ENCODE measurements at regions not wholly inside any gene's neighbourhood (a gene's known extent, or its start where the extent isn't known, plus 50 kb on each side); places are given as distances from the start of the nearest gene placed in this dataset.
A peak's percentile ranks its signal among the peaks of the same experiment; 100 is the strongest.

GRCh38 chr12:40602562-40602961 lies 89.7 kb upstream of the CNTN1 start:
- Histone ChIP-seq H3K27me3 (replicated peaks) (no peaks in the 10 kb centered on the region), H3K36me3 (no peaks in the 10 kb centered on the region), H3K27ac (no peak overlapping the region), H3K9me3 (replicated peaks) (no peaks in the 10 kb centered on the region), H3K4me3 (no peak overlapping the region), H3K4me1 (replicated peaks) (no peaks in the 10 kb centered on the region)
- no peak for DNase-seq (ENCODE audit: low read depth in 1 of 2, low spot score in 2 of 2)

GRCh38 chr12:40614923-40615322 lies 77.3 kb upstream of the CNTN1 start:
- H3K27me3 ChIP-seq (replicated peaks), result no peaks in the 10 kb centered on the region
- H3K4me3 ChIP-seq, result no peak overlapping the region
- H3K9me3 ChIP-seq (replicated peaks), result no peaks in the 10 kb centered on the region
- no peak overlapping the region for H3K27ac ChIP-seq
- DNase-seq (ENCODE audit: low read depth in 1 of 2, low spot score in 2 of 2), result no peak
- H3K4me1 ChIP-seq (replicated peaks), result no peaks in the 10 kb centered on the region
- H3K36me3 ChIP-seq, result no peaks in the 10 kb centered on the region

- H3K4me1 ChIP-seq (replicated peaks), result no peaks in the 10 kb centered on the region
- H3K36me3 ChIP-seq, result no peaks in the 10 kb centered on the region
- no peaks in the 10 kb centered on the region for H3K9me3 ChIP-seq (replicated peaks)
- H3K4me3 ChIP-seq, result no peak overlapping the region
- no peak for DNase-seq (ENCODE audit: low read depth in 1 of 2, low spot score in 2 of 2)
- H3K27me3 ChIP-seq (replicated peaks), result no peaks in the 10 kb centered on the region
- no peak overlapping the region for H3K27ac ChIP-seq
Measured at GRCh38 chr12:40615590-40615989, 76.6 kb upstream of the CNTN1 start.

- Histone ChIP-seq H3K36me3 (no peaks in the 10 kb centered on the region), H3K4me1 (replicated peaks) (no peaks in the 10 kb centered on the region), H3K27ac (no peak overlapping the region), H3K4me3 (no peak overlapping the region), H3K27me3 (replicated peaks) (no peaks in the 10 kb centered on the region), H3K9me3 (replicated peaks) (no peaks in the 10 kb centered on the region)
- no peak for DNase-seq (ENCODE audit: low read depth in 1 of 2, low spot score in 2 of 2)
Measured at GRCh38 chr12:40616383-40616915, 75.8 kb upstream of the CNTN1 start.

GRCh38 chr12:40618636-40619035 lies 73.6 kb upstream of the CNTN1 start:
- Histone ChIP-seq H3K27me3 (replicated peaks) (no peaks in the 10 kb centered on the region), H3K4me3 (no peak overlapping the region), H3K27ac (no peak overlapping the region), H3K36me3 (no peaks in the 10 kb centered on the region), H3K4me1 (replicated peaks) (no peaks in the 10 kb centered on the region), H3K9me3 (replicated peaks) (no peaks in the 10 kb centered on the region)
- no peak for DNase-seq (ENCODE audit: low read depth in 1 of 2, low spot score in 2 of 2)

GRCh38 chr12:40620564-40621019 lies 71.6 kb upstream of the CNTN1 start:
- Histone ChIP-seq H3K4me1 (replicated peaks) (no peaks in the 10 kb centered on the region), H3K27ac (no peak overlapping the region), H3K36me3 (no peaks in the 10 kb centered on the region), H3K9me3 (replicated peaks) (no peaks in the 10 kb centered on the region), H3K4me3 (no peak overlapping the region), H3K27me3 (replicated peaks) (no peaks in the 10 kb centered on the region)
- no peak for DNase-seq (ENCODE audit: low read depth in 1 of 2, low spot score in 2 of 2)

- Histone ChIP-seq H3K9me3 (replicated peaks) (no peaks in the 10 kb centered on the region), H3K27me3 (replicated peaks) (no peaks in the 10 kb centered on the region), H3K27ac (no peak overlapping the region), H3K36me3 (no peaks in the 10 kb centered on the region), H3K4me1 (replicated peaks) (no peaks in the 10 kb centered on the region), H3K4me3 (no peak overlapping the region)
- peak in 1 of 2 experiments; percentile 27 for DNase-seq (ENCODE audit: low read depth in 1 of 2, low spot score in 2 of 2)
Measured at GRCh38 chr12:40622246-40622838, 69.9 kb upstream of the CNTN1 start.

GRCh38 chr12:40632171-40632570 lies 60.1 kb upstream of the CNTN1 start:
- Histone ChIP-seq H3K4me3 (no peak overlapping the region), H3K36me3 (no peaks in the 10 kb centered on the region), H3K9me3 (replicated peaks) (no peaks in the 10 kb centered on the region), H3K27me3 (replicated peaks) (no peaks in the 10 kb centered on the region), H3K27ac (no peak overlapping the region), H3K4me1 (replicated peaks) (no peaks in the 10 kb centered on the region)
- no peak for DNase-seq (ENCODE audit: low read depth in 1 of 2, low spot score in 2 of 2)

- no peak for DNase-seq (ENCODE audit: low read depth in 1 of 2, low spot score in 2 of 2)
Measured at GRCh38 chr12:40632933-40633332, 59.3 kb upstream of the CNTN1 start.

GRCh38 chr12:40634517-40635131 lies 57.6 kb upstream of the CNTN1 start:
- Histone ChIP-seq H3K36me3 (no peaks in the 10 kb centered on the region), H3K4me3 (no peak overlapping the region), H3K27me3 (replicated peaks) (no peaks in the 10 kb centered on the region), H3K4me1 (replicated peaks) (no peaks in the 10 kb centered on the region), H3K9me3 (replicated peaks) (no peaks in the 10 kb centered on the region), H3K27ac (no peak overlapping the region)
- no peak for DNase-seq (ENCODE audit: low read depth in 1 of 2, low spot score in 2 of 2)

More at GRCh38 chr12:40632933-40633332, 59.3 kb upstream of the CNTN1 start:
- no peaks in the 10 kb centered on the region for H3K4me1 ChIP-seq (replicated peaks)
- no peaks in the 10 kb centered on the region for H3K36me3 ChIP-seq
- no peaks in the 10 kb centered on the region for H3K27me3 ChIP-seq (replicated peaks)
- H3K9me3 ChIP-seq (replicated peaks), result no peaks in the 10 kb centered on the region
- no peak overlapping the region for H3K27ac ChIP-seq
- H3K4me3 ChIP-seq, result no peak overlapping the region

GRCh38 chr12:40635141-40635731 lies 57.0 kb upstream of the CNTN1 start:
- no peak for DNase-seq (ENCODE audit: low read depth in 1 of 2, low spot score in 2 of 2)
- H3K4me1 ChIP-seq (replicated peaks), result no peaks in the 10 kb centered on the region
- H3K4me3 ChIP-seq, result no peak overlapping the region
- H3K9me3 ChIP-seq (replicated peaks), result no peaks in the 10 kb centered on the region
- H3K27ac ChIP-seq, result no peak overlapping the region
- no peaks in the 10 kb centered on the region for H3K27me3 ChIP-seq (replicated peaks)
- no peaks in the 10 kb centered on the region for H3K36me3 ChIP-seq

Data from SJSA1 (cell line).